HT-29 (cell line): ENCODE measurements at regions not wholly inside any gene's neighbourhood (a gene's known extent, or its start where the extent isn't known, plus 50 kb on each side); places are given as distances from the start of the nearest gene placed in this dataset. TPM values are rescaled to one million over a fixed set of nuclear protein-coding genes. Genes with fewer than 3 reads are reported as not detected.

Source experiments
- DNase-seq: peaks from one replicate; pipeline ENCODE4 v3.0.0-alpha.2; 2015; ENCODE audit warnings: low spot score
- small RNA-seq: library from RNA; depleted of rRNA; stranded (forward); fragments of <200 nt; gene quantifications from one replicate; pipeline ENCODE3, GENCODE V24; 2014

DNA sequence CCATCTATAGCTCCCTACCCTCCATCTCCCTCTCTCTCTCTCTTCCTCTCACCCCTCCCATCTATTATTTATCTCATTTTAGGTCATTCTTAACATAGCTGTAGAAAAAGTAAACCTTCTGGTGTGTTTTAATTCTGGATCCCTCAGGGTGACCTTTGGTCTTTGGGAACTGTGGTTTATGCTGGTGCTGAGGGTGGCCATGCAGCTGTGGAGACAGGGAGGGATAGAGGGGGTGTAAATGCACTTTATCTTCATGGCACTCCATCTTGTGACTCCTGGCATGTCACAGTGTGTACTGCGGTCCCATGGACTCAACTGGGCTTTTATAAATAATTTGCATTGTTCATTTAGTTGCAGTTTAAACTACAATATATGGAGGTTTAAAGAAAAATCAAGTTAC lies 50.2 kb upstream of the RUNX1 start:
- no peak for DNase-seq

Small RNAs in the stretch of these regions (small RNA-seq; reads per million reads assigned to genes)
- gene EZH2P1, result not detected
- not detected for gene MIR802
